BLaER1 (cell line): ENCODE measurements at regions not wholly inside any gene's neighbourhood (a gene's known extent, or its start where the extent isn't known, plus 50 kb on each side); places are given as distances from the start of the nearest gene placed in this dataset.

Experiments used
- H3K27ac ChIP-seq: shearing (Covaris generic); formaldehyde crosslinking; 2 replicates; pipeline ENCODE4 v1.8.1; 2022
- H3K27me3 ChIP-seq: shearing (Covaris generic); formaldehyde crosslinking; 2 replicates; pipeline ENCODE4 v1.8.1; 2022
- H3K36me3 ChIP-seq: shearing (Covaris generic); formaldehyde crosslinking; 2 replicates; pipeline ENCODE4 v1.8.1; 2022
- H3K4me1 ChIP-seq: shearing (Covaris generic); formaldehyde crosslinking; 2 replicates; pipeline ENCODE4 v1.8.1; 2022
- H3K4me2 ChIP-seq: shearing (Covaris generic); formaldehyde crosslinking; 2 replicates; pipeline ENCODE4 v1.8.1; 2022
- H3K4me3 ChIP-seq: shearing (Covaris generic); formaldehyde crosslinking; 2 replicates; pipeline ENCODE4 v1.8.1; 2022
- H3K9ac ChIP-seq: shearing (Covaris generic); formaldehyde crosslinking; 2 replicates; pipeline ENCODE4 v1.8.1; 2022
- H3K9me3 ChIP-seq: shearing (Covaris generic); formaldehyde crosslinking; 2 replicates; pipeline ENCODE4 v1.8.1; 2022
- H4K20me1 ChIP-seq: shearing (Covaris generic); formaldehyde crosslinking; 2 replicates; pipeline ENCODE4 v1.8.1; 2022
- Cebpa-rat ChIP-seq: shearing (Covaris generic); IDR thresholded peaks from 2 replicates; pipeline ENCODE4 v1.8.1; 2022

DNA sequence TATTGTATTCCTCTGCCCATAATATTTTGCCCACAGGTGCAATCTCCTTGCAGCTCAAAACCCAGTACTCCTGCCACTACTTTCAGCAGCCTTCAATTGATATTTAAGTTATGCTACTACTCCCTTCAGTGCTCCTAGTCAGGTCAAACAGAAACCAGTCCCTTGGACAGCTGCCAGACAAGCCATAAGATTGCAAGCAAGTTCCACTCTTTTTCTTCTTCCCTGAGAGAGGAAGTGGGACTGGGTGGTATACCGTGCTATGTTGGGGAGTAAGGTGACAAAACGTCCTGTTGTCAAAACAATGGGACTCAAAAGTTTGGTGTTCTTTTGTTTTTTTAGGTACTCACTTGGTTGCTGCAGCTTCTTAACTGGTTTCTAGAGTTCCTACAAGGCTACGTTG, 63.1 kb upstream of the FRY start:
- no peak for TF ChIP-seq Cebpa-rat
- H3K9ac ChIP-seq = no peak overlapping the region
- H3K4me1 ChIP-seq = no peaks in the 10 kb centered on the region
- H3K9me3 ChIP-seq = peaks cover 18% of the 10 kb centered on the region
- H3K36me3 ChIP-seq = no peaks in the 10 kb centered on the region
- H3K4me3 ChIP-seq = no peak overlapping the region
- H4K20me1 ChIP-seq = no peaks in the 10 kb centered on the region
- no peak overlapping the region for H3K4me2 ChIP-seq
- H3K27ac ChIP-seq = no peak overlapping the region
- no peaks in the 10 kb centered on the region for H3K27me3 ChIP-seq

DNA sequence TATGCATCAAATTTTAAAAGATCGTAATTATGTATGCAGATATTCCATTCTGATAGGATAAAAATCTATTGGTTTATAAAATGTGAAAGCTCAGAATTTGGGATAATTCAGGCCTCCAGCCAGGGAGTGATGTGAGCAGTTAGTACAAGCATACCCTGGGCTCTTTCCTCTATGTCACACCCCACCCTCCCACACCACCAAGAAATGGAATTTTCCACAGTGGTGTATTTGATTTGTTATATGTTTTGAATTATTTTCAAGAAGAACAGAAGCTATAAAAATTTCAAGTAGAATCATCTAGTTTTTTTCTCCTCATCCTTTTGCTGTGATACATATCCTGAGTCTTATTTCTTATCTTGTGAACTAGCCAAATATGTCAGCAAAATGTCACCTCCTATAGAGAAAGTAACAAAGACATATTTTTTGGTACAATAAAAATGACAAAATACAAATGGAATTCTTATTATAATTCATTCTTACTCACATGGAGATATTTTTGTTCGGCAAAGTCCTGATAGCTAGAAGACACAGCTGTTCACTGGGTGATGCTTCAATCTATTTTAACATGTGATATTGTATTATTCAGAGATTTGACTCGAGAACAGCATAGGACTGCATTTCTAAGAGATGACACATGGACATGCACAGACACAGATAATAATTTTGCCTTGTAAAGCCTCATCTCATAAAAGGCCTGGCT, 61.2 kb upstream of the FRY start:
- Histone ChIP-seq H3K4me1 (no peaks in the 10 kb centered on the region), H3K4me2 (no peak overlapping the region), H3K9ac (no peak overlapping the region), H3K9me3 (peaks cover 18% of the 10 kb centered on the region), H3K4me3 (no peak overlapping the region), H3K36me3 (no peaks in the 10 kb centered on the region), H4K20me1 (no peaks in the 10 kb centered on the region), H3K27me3 (no peaks in the 10 kb centered on the region), H3K27ac (no peak overlapping the region)
- no peak for TF ChIP-seq Cebpa-rat

- H3K4me1 ChIP-seq = no peaks in the 10 kb centered on the region
- no peaks in the 10 kb centered on the region for H3K27me3 ChIP-seq
- no peak overlapping the region for H3K27ac ChIP-seq
- H3K4me3 ChIP-seq = no peak overlapping the region
- H3K9ac ChIP-seq = no peak overlapping the region
- TF ChIP-seq Cebpa-rat = no peak
- H3K4me2 ChIP-seq = no peak overlapping the region
- no peaks in the 10 kb centered on the region for H3K36me3 ChIP-seq
- peaks cover 9% of the 10 kb centered on the region for H3K9me3 ChIP-seq
- H4K20me1 ChIP-seq = no peaks in the 10 kb centered on the region
These were observed 59.1 kb upstream of the FRY start for GRCh38 chr13:31972453-31972852.

DNA sequence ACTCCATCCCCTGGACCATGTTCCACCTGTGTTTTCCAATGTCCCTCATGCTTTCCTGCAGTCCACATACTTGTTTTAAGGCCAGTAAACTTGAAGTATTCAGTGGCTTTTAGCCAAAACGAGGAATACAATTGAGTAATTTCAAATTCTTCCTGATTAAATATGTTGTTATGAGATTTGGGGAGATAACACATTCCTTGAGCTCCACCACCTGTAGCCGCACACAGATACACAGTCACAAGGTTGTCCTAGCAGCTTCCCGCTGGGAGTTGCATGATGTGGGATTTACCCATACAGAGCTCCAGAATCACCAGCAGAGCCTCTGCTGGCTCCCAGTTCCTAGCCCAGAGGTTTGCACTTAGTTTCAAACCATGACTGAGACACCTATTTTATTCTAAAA, 53.6 kb upstream of the FRY start:
- Histone ChIP-seq H3K9ac (no peak overlapping the region), H3K27me3 (no peaks in the 10 kb centered on the region), H3K4me2 (no peak overlapping the region), H3K4me3 (no peak overlapping the region), H3K36me3 (no peaks in the 10 kb centered on the region), H3K27ac (no peak overlapping the region), H3K9me3 (no peaks in the 10 kb centered on the region), H3K4me1 (no peaks in the 10 kb centered on the region), H4K20me1 (no peaks in the 10 kb centered on the region)
- no peak for TF ChIP-seq Cebpa-rat

DNA sequence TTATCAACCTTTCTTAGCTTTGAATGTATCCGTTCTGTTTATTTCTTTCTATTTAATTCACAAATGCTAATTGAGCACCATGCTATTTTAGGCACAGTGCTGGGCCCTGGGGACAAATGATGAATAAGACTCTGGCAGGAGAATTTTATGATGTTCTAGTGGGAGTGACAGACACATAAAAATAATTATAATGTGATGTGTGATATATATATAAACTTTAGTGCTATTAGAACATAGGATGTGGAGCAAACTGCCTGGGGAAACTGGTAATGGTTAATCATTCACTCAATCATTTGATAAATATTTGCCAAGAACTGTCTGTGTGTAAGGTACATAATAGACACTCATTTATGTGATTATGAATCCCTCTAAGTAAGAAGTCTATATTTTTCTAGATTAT, 50.7 kb upstream of the FRY start:
- no peak for TF ChIP-seq Cebpa-rat
- H3K4me1 ChIP-seq = no peaks in the 10 kb centered on the region
- no peak overlapping the region for H3K27ac ChIP-seq
- H3K4me2 ChIP-seq = no peak overlapping the region
- no peak overlapping the region for H3K4me3 ChIP-seq
- H4K20me1 ChIP-seq = no peaks in the 10 kb centered on the region
- H3K9me3 ChIP-seq = no peaks in the 10 kb centered on the region; the same call in 1 of the 2 replicates
- no peak overlapping the region for H3K9ac ChIP-seq
- no peaks in the 10 kb centered on the region for H3K36me3 ChIP-seq
- H3K27me3 ChIP-seq = no peaks in the 10 kb centered on the region
